Ectodermal cell (in vitro differentiated cells): ENCODE measurements at regions not wholly inside any gene's neighbourhood (a gene's known extent, or its start where the extent isn't known, plus 50 kb on each side); places are given as distances from the start of the nearest gene placed in this dataset.

Source experiments
- H3K27ac ChIP-seq: 2 replicates; pipeline ENCODE4 v1.7.0; 2013; ENCODE audit warnings: mild to moderate bottlenecking, low read depth, low read length; ENCODE audit not compliant: insufficient read depth, poor library complexity, severe bottlenecking
- H3K27me3 ChIP-seq: 2 replicates; pipeline ENCODE4 v1.7.0; 2013; ENCODE audit warnings: mild to moderate bottlenecking, low read length; ENCODE audit not compliant: insufficient read depth, control insufficient read depth, poor library complexity, severe bottlenecking
- H3K36me3 ChIP-seq: one replicate; pipeline ENCODE4 v1.7.0; 2013; ENCODE audit warnings: low read length; ENCODE audit not compliant: control insufficient read depth, insufficient read depth
- H3K4me1 ChIP-seq: one replicate; pipeline ENCODE4 v1.7.0; 2013; ENCODE audit warnings: low read length; ENCODE audit not compliant: control insufficient read depth, insufficient read depth
- H3K4me3 ChIP-seq: 2 replicates; pipeline ENCODE4 v1.7.0; 2013; ENCODE audit warnings: low read depth, low read length, control low read depth; ENCODE audit not compliant: insufficient read depth
- H3K9me3 ChIP-seq: 2 replicates; pipeline ENCODE4 v1.7.0; 2013; ENCODE audit warnings: mild to moderate bottlenecking, low read length, moderate library complexity; ENCODE audit not compliant: control insufficient read depth
- WGBS, 2 experiments: methylation state at CpG; one replicate each; pipeline ENCODE4 v1.1.7; 2013; ENCODE audit warnings: missing lambda C conversion rate in 2 of 2; 5-methylcytosine and 5-hydroxymethylcytosine counted together

GRCh38 chr15:69624816-69625215 is 172.2 kb downstream of the RPLP1 start:
- Histone ChIP-seq H3K27ac (no peak overlapping the region), H3K4me3 (no peak overlapping the region), H3K36me3 (no peaks in the 10 kb centered on the region), H3K4me1 (no peaks in the 10 kb centered on the region), H3K9me3 (no peaks in the 10 kb centered on the region), H3K27me3 (no peaks in the 10 kb centered on the region)
- WGBS, 2 experiments, result 91 to 94% methylated on average over 3 of the region's 3 CpGs

DNA sequence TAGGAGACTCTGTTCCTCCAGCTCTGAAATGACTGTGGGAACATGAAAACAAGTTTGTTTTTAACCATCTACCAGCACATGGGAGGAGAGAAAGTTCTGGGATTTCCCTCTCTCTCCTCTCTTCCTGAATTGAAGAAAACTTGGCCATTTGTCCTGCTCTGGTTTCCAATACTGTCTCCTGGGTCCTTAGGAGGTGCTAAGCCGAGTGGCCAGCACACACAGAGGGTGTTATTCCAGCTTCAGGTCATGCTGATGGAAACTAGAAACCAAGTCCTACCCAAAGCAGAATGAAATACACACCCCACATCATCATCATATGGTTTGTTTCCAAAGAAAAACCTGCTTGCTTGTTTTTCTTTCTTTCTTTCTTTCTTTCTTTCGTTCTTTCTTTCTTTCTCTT is 172.7 kb downstream of the RPLP1 start:
- WGBS, 2 experiments, result 88% methylated on average over 1 of the region's 2 CpGs
- no peaks in the 10 kb centered on the region for H3K36me3 ChIP-seq
- no peaks in the 10 kb centered on the region for H3K27me3 ChIP-seq
- H3K9me3 ChIP-seq, result no peaks in the 10 kb centered on the region
- H3K4me1 ChIP-seq, result no peaks in the 10 kb centered on the region
- no peak overlapping the region for H3K27ac ChIP-seq
- H3K4me3 ChIP-seq, result no peak overlapping the region

GRCh38 chr15:69626095-69627066 is 173.8 kb downstream of the RPLP1 start:
- Histone ChIP-seq H3K4me1 (no peaks in the 10 kb centered on the region), H3K27ac (no peak overlapping the region), H3K4me3 (no peak overlapping the region), H3K36me3 (no peaks in the 10 kb centered on the region), H3K9me3 (no peaks in the 10 kb centered on the region), H3K27me3 (no peaks in the 10 kb centered on the region)
- WGBS, 2 experiments, result 88 to 91% methylated on average over 11 of the region's 11 CpGs

GRCh38 chr15:69627548-69628158 is 175.0 kb downstream of the RPLP1 start:
- WGBS, 2 experiments, result 92 to 93% methylated on average over 5 of the region's 5 CpGs
- H3K9me3 ChIP-seq, result no peaks in the 10 kb centered on the region
- H3K4me1 ChIP-seq, result no peaks in the 10 kb centered on the region
- no peak overlapping the region for H3K4me3 ChIP-seq
- H3K27ac ChIP-seq, result no peak overlapping the region
- no peaks in the 10 kb centered on the region for H3K36me3 ChIP-seq
- no peaks in the 10 kb centered on the region for H3K27me3 ChIP-seq

GRCh38 chr15:69628256-69629093 is 175.9 kb downstream of the RPLP1 start:
- WGBS, 2 experiments, result 91 to 96% methylated on average over 11 to 12 of the region's 12 CpGs
- no peaks in the 10 kb centered on the region for H3K4me1 ChIP-seq
- H3K36me3 ChIP-seq, result no peaks in the 10 kb centered on the region
- no peak overlapping the region for H3K27ac ChIP-seq
- no peaks in the 10 kb centered on the region for H3K9me3 ChIP-seq
- no peaks in the 10 kb centered on the region for H3K27me3 ChIP-seq
- H3K4me3 ChIP-seq, result no peak overlapping the region

DNA sequence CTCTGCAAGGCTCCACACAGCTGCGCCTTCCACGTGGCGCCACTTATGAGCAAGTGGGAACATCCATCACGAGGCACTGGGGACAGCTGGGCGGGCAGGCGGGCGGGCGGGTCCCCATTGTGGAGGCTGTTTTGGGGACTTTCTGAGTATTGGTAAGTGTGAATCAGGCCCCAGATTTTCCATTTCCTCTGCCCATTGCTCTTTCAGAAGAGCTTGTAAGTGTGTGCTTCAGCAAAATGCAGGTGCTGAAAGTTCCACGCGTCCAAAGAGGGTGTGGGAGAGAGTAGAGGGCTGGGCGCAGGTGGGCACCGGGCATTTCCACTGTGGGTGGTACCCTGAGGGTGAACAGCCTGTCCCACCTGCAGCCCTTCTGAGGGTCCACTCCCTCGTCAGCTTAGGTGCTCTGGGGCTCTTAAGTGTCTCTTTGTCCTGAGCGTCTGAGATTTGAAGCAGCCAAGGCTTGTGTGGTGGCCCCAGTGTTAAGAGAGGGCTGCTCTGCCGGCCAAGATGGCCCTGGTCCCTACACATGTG is 177.1 kb downstream of the RPLP1 start:
- H3K9me3 ChIP-seq, result no peaks in the 10 kb centered on the region
- no peak overlapping the region for H3K4me3 ChIP-seq
- no peak overlapping the region for H3K27ac ChIP-seq
- no peaks in the 10 kb centered on the region for H3K27me3 ChIP-seq
- H3K4me1 ChIP-seq, result no peaks in the 10 kb centered on the region
- WGBS, 2 experiments, result 95 to 96% methylated on average over 15 of the region's 15 CpGs
- H3K36me3 ChIP-seq, result no peaks in the 10 kb centered on the region

- 88 to 89% methylated on average over 6 of the region's 6 CpGs for WGBS, 2 experiments
- Histone ChIP-seq H3K4me3 (no peak overlapping the region), H3K4me1 (no peaks in the 10 kb centered on the region), H3K36me3 (no peaks in the 10 kb centered on the region), H3K9me3 (no peaks in the 10 kb centered on the region), H3K27me3 (no peaks in the 10 kb centered on the region), H3K27ac (no peak overlapping the region)
These were observed 178.4 kb downstream of the RPLP1 start for GRCh38 chr15:69631005-69631404.

- Histone ChIP-seq H3K9me3 (no peaks in the 10 kb centered on the region), H3K36me3 (no peaks in the 10 kb centered on the region), H3K4me1 (no peaks in the 10 kb centered on the region), H3K27me3 (no peaks in the 10 kb centered on the region), H3K27ac (no peak overlapping the region), H3K4me3 (no peak overlapping the region)
- 55 to 85% methylated on average over 2 to 4 of the region's 4 CpGs for WGBS, 2 experiments
These were observed 179.4 kb downstream of the RPLP1 start for GRCh38 chr15:69631978-69632377.

DNA sequence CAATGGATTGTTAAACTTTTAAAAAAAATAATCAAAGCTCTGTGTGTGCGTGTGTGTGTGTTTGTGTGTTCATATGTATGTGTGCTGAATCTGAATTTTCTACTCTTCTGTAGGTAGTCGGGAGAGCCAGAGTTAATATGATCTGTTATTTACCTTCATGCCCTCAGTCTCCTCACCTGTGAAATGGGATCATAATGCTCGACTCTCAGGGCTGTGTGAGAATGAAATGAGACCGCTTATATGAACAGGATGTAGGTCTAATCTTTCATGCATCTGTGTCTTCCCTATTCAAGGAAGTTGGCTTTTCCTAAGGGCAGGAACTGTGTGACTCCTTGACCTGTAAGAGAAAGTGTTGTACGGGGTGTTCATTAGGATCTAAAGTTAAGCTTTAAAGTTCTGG is 182.2 kb downstream of the RPLP1 start:
- no peaks in the 10 kb centered on the region for H3K9me3 ChIP-seq
- no peaks in the 10 kb centered on the region for H3K27me3 ChIP-seq
- H3K36me3 ChIP-seq, result no peaks in the 10 kb centered on the region
- H3K27ac ChIP-seq, result no peak overlapping the region
- no peak overlapping the region for H3K4me3 ChIP-seq
- 91 to 95% methylated on average over 5 of the region's 5 CpGs for WGBS, 2 experiments
- H3K4me1 ChIP-seq, result no peaks in the 10 kb centered on the region
